IMR-90 (cell line): ENCODE measurements at regions not wholly inside any gene's neighbourhood (a gene's known extent, or its start where the extent isn't known, plus 50 kb on each side); places are given as distances from the start of the nearest gene placed in this dataset.

Source experiments
- ATAC-seq: fragments of 200-7000 bp; cut with Tn5 transposase; 2 replicates; pipeline ENCODE4 v1.9.1; 2020; ENCODE audit warnings: low read depth, mild to moderate bottlenecking, moderate library complexity
- BruUV-seq: library from RNA; stranded (reverse); fragments of 400-500 nt; replicated peaks from 2 replicates; lab custom pipeline; 2021; lab: Mats Ljungman, UMichigan
- CTCF ChIA-PET: fragments of 300-600 bp; formaldehyde crosslinking; extraction: SDS; loops from one replicate; lab custom pipeline; 2021; ENCODE audit warnings: antibody characterized with exemption; lab: Yijun Ruan, JAX
- POLR2A ChIA-PET: fragments of 300-600 bp; sonication (Branson Sonifier 250); formaldehyde crosslinking; loops from one replicate; lab custom pipeline; 2022; ENCODE audit warnings: antibody characterized with exemption; ENCODE audit not compliant: unreplicated experiment; lab: Charles Lee
- DNase-seq: peaks from one replicate; pipeline ENCODE4 v3.0.0; 2013
- H2AFZ ChIP-seq: replicated peaks from 2 replicates; pipeline ENCODE3; 2013; ENCODE audit warnings: low read length, mild to moderate bottlenecking; ENCODE audit not compliant: poor library complexity
- H2AK5ac ChIP-seq: 2 replicates; pipeline ENCODE4 v1.6.1; 2013; ENCODE audit warnings: low read depth, low read length, inconsistent platforms
- H2AK9ac ChIP-seq: replicated peaks from 2 replicates; pipeline ENCODE3; 2013; ENCODE audit warnings: mild to moderate bottlenecking, low read depth, low read length, moderate library complexity; ENCODE audit not compliant: poor library complexity
- H2BK120ac ChIP-seq: 2 replicates; pipeline ENCODE4 v1.6.1; 2013; ENCODE audit warnings: low read depth, low read length, inconsistent platforms
- H2BK15ac ChIP-seq: 3 replicates; pipeline ENCODE4 v1.6.1; 2013; ENCODE audit warnings: low read depth, low read length, inconsistent platforms
- H2BK20ac ChIP-seq: 2 replicates; pipeline ENCODE4 v1.6.1; 2013; ENCODE audit warnings: low read depth, mild to moderate bottlenecking, inconsistent platforms, low read length, moderate library complexity
- H2BK5ac ChIP-seq: 2 replicates; pipeline ENCODE4 v1.6.1; 2013; ENCODE audit warnings: mild to moderate bottlenecking, low read depth, low read length, inconsistent platforms; ENCODE audit not compliant: poor library complexity, severe bottlenecking
- H3K14ac ChIP-seq: replicated peaks from 2 replicates; pipeline ENCODE4 v1.6.1; 2013; ENCODE audit warnings: low read depth, low read length, inconsistent platforms
- H3K18ac ChIP-seq: 2 replicates; pipeline ENCODE4 v1.6.1; 2013; ENCODE audit warnings: low read depth, low read length, control low read depth
- H3K23ac ChIP-seq: 2 replicates; pipeline ENCODE4 v1.6.1; 2013; ENCODE audit warnings: low read depth, low read length, inconsistent platforms
- H3K27ac ChIP-seq: 2 replicates; pipeline ENCODE4 v1.5.1; 2013; ENCODE audit warnings: mild to moderate bottlenecking, control low read depth, low read length; ENCODE audit not compliant: insufficient read depth
- H3K27me3 ChIP-seq: 2 replicates; pipeline ENCODE4 v1.6.1; 2013; ENCODE audit warnings: low read length; ENCODE audit not compliant: control insufficient read depth, insufficient read depth
- H3K36me3 ChIP-seq: 2 replicates; pipeline ENCODE4 v1.6.1; 2013; ENCODE audit warnings: low read length, mixed read lengths; ENCODE audit not compliant: control insufficient read depth, insufficient read depth
- H3K4ac ChIP-seq: 2 replicates; pipeline ENCODE4 v1.6.1; 2013; ENCODE audit warnings: low read depth, low read length, inconsistent platforms
- H3K4me1 ChIP-seq: 2 replicates; pipeline ENCODE4 v1.6.1; 2013; ENCODE audit warnings: low read length, mixed read lengths; ENCODE audit not compliant: control insufficient read depth, insufficient read depth
- H3K4me2 ChIP-seq: 2 replicates; pipeline ENCODE4 v1.6.1; 2013; ENCODE audit warnings: low read depth, mild to moderate bottlenecking, control low read depth, low read length, moderate library complexity
- H3K4me3 ChIP-seq: 2 replicates; pipeline ENCODE4 v1.5.1; 2013; ENCODE audit warnings: low read depth, mild to moderate bottlenecking, control low read depth, low read length, moderate library complexity; ENCODE audit not compliant: insufficient read depth
- H3K56ac ChIP-seq: 2 replicates; pipeline ENCODE4 v1.6.1; 2013; ENCODE audit warnings: low read length, inconsistent platforms; ENCODE audit not compliant: insufficient read depth; ENCODE audit errors: extremely low read depth
- H3K79me1 ChIP-seq, 2 experiments: 2 replicates each; pipeline ENCODE4 v1.6.1; 2013; ENCODE audit warnings: low read length in 2 of 2, inconsistent platforms in 1 of 2, low read depth in 1 of 2
- H3K9ac ChIP-seq: 2 replicates; pipeline ENCODE4 v1.6.1; 2013; ENCODE audit warnings: low read depth, low read length, control low read depth
- H3K9me1 ChIP-seq: 2 replicates; pipeline ENCODE4 v1.6.1; 2013; ENCODE audit warnings: low read length, inconsistent platforms; ENCODE audit not compliant: insufficient read depth
- H3K9me3 ChIP-seq: 2 replicates; pipeline ENCODE4 v1.6.1; 2013; ENCODE audit warnings: low read length; ENCODE audit not compliant: control insufficient read depth, insufficient read depth
- H4K20me1 ChIP-seq: 2 replicates; pipeline ENCODE4 v1.6.1; 2013; ENCODE audit warnings: low read length, inconsistent platforms; ENCODE audit not compliant: insufficient read depth
- H4K5ac ChIP-seq: 2 replicates; pipeline ENCODE4 v1.6.1; 2013; ENCODE audit warnings: mild to moderate bottlenecking, low read depth, low read length, control low read depth
- H4K8ac ChIP-seq, 2 experiments: 2 replicates each; pipeline ENCODE4 v1.6.1; 2013; ENCODE audit warnings: low read depth in 2 of 2, low read length in 2 of 2, control low read depth in 1 of 2, inconsistent platforms in 1 of 2
- H4K91ac ChIP-seq: 2 replicates; pipeline ENCODE4 v1.6.1; 2013; ENCODE audit warnings: low read depth, low read length, inconsistent platforms; ENCODE audit not compliant: insufficient read depth
- MAZ ChIP-seq: IDR thresholded peaks from 2 replicates; pipeline ENCODE4 v1.6.1; 2012; ENCODE audit warnings: low read depth, mild to moderate bottlenecking, low read length, improper control_type of control experiment, moderate library complexity, borderline replicate concordance
- NFE2L2 ChIP-seq: fragments of 150-350 bp; IDR thresholded peaks from 2 replicates; pipeline ENCODE4 v1.6.1; 2016; ENCODE audit warnings: low read depth, mild to moderate bottlenecking, low read length
- RAD21 ChIP-seq: IDR thresholded peaks from 2 replicates; pipeline ENCODE4 v1.6.1; 2012; ENCODE audit warnings: low read length, improper control_type of control experiment
- SMC3 ChIP-seq: fragments of 150-350 bp; IDR thresholded peaks from 2 replicates; pipeline ENCODE4 v1.6.1; 2016; ENCODE audit warnings: low read depth, mild to moderate bottlenecking, antibody characterized with exemption, low read length, moderate library complexity
- WGBS, 2 experiments: methylation state at CpG; one replicate each; pipeline versions ENCODE4 v1.1.5 to v1.1.7; 2013; ENCODE audit warnings: missing lambda C conversion rate in 2 of 2; ENCODE audit not compliant: insufficient read length in 1 of 2; ENCODE audit errors: extremely low coverage in 2 of 2; 5-methylcytosine and 5-hydroxymethylcytosine counted together
- dilution Hi-C: fragments of 300-500 bp; cut with HindIII; formaldehyde crosslinking; loops from one replicate; pipeline ENCODE4 v1.14.3; 2018; ENCODE audit warnings: low sequenced_read_pairs; ENCODE audit not compliant: unreplicated experiment
- in situ Hi-C: fragments of 300-500 bp; cut with MboI; formaldehyde crosslinking; loops from 3 replicates; pipeline ENCODE4 v1.14.3; 2019; ENCODE audit warnings: low sequenced_read_pairs, inconsistent platforms, mixed read lengths
- intact Hi-C: fragments of 100-400 bp; cut with micrococcal nuclease; formaldehyde crosslinking; loops from 2 replicates; pipeline ENCODE4 v1.10.0; 2022

DNA sequence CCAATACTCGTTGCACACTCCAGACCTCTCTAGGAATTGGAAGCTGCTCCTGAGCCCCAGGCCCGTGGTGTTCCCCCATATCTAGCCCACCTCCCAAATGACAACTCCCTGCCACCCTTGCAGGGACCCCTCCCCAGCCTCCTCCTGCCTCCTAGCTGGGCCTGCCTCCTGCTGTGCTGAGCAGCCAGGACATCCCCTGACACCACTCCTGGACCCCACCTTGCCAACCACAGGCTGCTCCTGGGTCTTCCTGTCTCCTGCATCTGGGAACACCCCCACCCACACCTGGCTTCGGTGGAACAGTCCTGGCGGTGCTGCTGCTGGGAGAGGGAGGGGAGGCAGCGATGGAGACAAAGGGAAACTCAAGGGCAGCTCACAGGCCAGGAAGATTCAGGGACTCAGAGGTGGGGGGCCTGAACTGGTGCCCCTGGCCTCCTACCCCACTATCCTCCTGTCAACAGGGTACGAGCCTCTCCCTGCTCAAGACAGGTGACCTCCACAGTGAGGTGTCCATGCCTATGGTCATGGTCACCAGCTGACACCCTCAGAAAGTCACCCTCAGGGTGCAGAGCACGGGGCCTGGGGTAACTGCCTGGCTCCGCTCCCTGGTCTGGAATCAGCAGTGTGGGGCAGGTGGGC is 81.2 kb downstream of the RIPK4 start:
- no peak overlapping the region for H3K14ac ChIP-seq
- no peak for DNase-seq
- no peak overlapping the region for H2BK20ac ChIP-seq
- H4K5ac ChIP-seq, result no peak overlapping the region
- H3K4me3 ChIP-seq, result no peak overlapping the region
- H3K18ac ChIP-seq, result no peak overlapping the region
- H3K4me1 ChIP-seq, result peaks cover 3% of the 10 kb centered on the region; the same call in 1 of the 2 replicates
- no peak overlapping the region for H3K4ac ChIP-seq
- H2BK120ac ChIP-seq, result no peak overlapping the region
- peaks cover 24% of the 10 kb centered on the region for H3K27me3 ChIP-seq
- no TSS peak for BruUV-seq
- no peak overlapping the region for H2AK9ac ChIP-seq
- H3K27ac ChIP-seq, result no peak overlapping the region
- H3K23ac ChIP-seq, result no peak overlapping the region
- dilution Hi-C loops (no loop called here), intact Hi-C loops (no loop called here), in situ Hi-C loops (no loop called here)
- TF ChIP-seq SMC3 (no peak), MAZ (no peak), NFE2L2 (no peak), RAD21 (no peak)
- H3K4me2 ChIP-seq, result no peak overlapping the region
- no peaks in the 10 kb centered on the region for H3K79me1 ChIP-seq
- H4K20me1 ChIP-seq, result no peaks in the 10 kb centered on the region
- no peak overlapping the region for H2BK15ac ChIP-seq
- 54% methylated on average over 2 of the region's 8 CpGs; no CpG with 5 or more reads in 1 of the 2 experiments for WGBS, 2 experiments
- no peak overlapping the region for H2AFZ ChIP-seq
- no peak for ATAC-seq
- no peak overlapping the region for H2AK5ac ChIP-seq
- CTCF ChIA-PET, result no interaction called here
- no peaks in the 10 kb centered on the region; the same call in 1 of the 2 replicates for H3K9me1 ChIP-seq
- H3K56ac ChIP-seq, result no peak overlapping the region
- no peak overlapping the region for H4K91ac ChIP-seq
- no peak overlapping the region for H2BK5ac ChIP-seq
- no peak overlapping the region for H3K9ac ChIP-seq
- no peaks in the 10 kb centered on the region for H3K9me3 ChIP-seq
- no peak overlapping the region for H4K8ac ChIP-seq
- H3K36me3 ChIP-seq, result no peaks in the 10 kb centered on the region
- POLR2A ChIA-PET, result no interaction called here
